ENCODE measurements at regions not wholly inside any gene's neighbourhood (a gene's known extent, or its start where the extent isn't known, plus 50 kb on each side); places are given as distances from the start of the nearest gene placed in this dataset.

GRCh38 chr18:29457316-29457889 lies 1280.5 kb upstream of the CDH2 start:
- Histone ChIP-seq H3K4me1 (ENCODE audit: insufficient read depth, low read length) (no peaks in the 10 kb centered on the region), H4K20me1 (ENCODE audit: insufficient read depth, low read length) (no peaks in the 10 kb centered on the region), H3K27me3 (ENCODE audit: control insufficient read depth in 1 of 2, insufficient read depth in 2 of 2, low read length in 2 of 2) (no peaks in the 10 kb centered on the region), H3K9me3 (ENCODE audit: low read length) (no peaks in the 10 kb centered on the region), H2AFZ (ENCODE audit: low read length) (no peak overlapping the region), H3K36me3 (replicated peaks in 1 of 2; ENCODE audit: control insufficient read depth in 1 of 2, insufficient read depth in 2 of 2, low read length in 2 of 2) (no peaks in the 10 kb centered on the region), H3K4me3 (replicated peaks in 1 of 3; ENCODE audit: insufficient read depth in 1 of 3, low read depth in 2 of 3, low read length in 3 of 3) (no peak overlapping the region), H3K9ac (ENCODE audit: insufficient read depth, low read depth, low read length) (no peak overlapping the region), H3K79me2 (ENCODE audit: insufficient read depth, low read length) (no peaks in the 10 kb centered on the region), H3K4me2 (ENCODE audit: low read depth, low read length) (no peak overlapping the region), H3K27ac (ENCODE audit: extremely low read length, insufficient read depth, low read length) (no peak overlapping the region)
- DNase-seq (ENCODE audit: low spot score), result no peak
- ATAC-seq, result no peak
- ChIA-PET CTCF (ENCODE audit: low intra/inter-chr PET ratio, low total read pairs) (no interaction called here), POLR2A (no interaction called here)
- BruUV-seq (replicated peaks), result no TSS peak
- FAIRE-seq, result no peak
- no peak for TF ChIP-seq ZNF768 (CRISPR knock-in tag; IDR thresholded peaks at IDR 0.05)
- TF ChIP-seq ADNP (CRISPR knock-in tag; IDR thresholded peaks at IDR 0.05), result no peak
- TF ChIP-seq ZNF746 (CRISPR knock-in tag; IDR thresholded peaks at IDR 0.05), result no peak
- no peak for TF ChIP-seq NRL (CRISPR knock-in tag; IDR thresholded peaks at IDR 0.05; ENCODE audit: borderline replicate concordance)
- TF ChIP-seq ZHX1 (CRISPR knock-in tag; IDR thresholded peaks at IDR 0.05; ENCODE audit: low read depth), result no peak
- intact Hi-C loops (cut with micrococcal nuclease; ENCODE audit: unreplicated experiment), result no loop called here
- 17% methylated on average over 4 of the region's 4 CpGs for WGBS (ENCODE audit: low lambda C conversion rate)
- in situ Hi-C loops (cut with HindIII; ENCODE audit: extremely low pct_ligation_motif_present, low pct_unique_long_range_greater_than_20kb), result no loop called here

GRCh38 chr18:29449424-29449823 lies 1272.5 kb upstream of the CDH2 start:
- Histone ChIP-seq H2AFZ (ENCODE audit: low read length) (no peak overlapping the region), H4K20me1 (ENCODE audit: insufficient read depth, low read length) (no peaks in the 10 kb centered on the region), H3K4me3 (replicated peaks in 1 of 3; ENCODE audit: insufficient read depth in 1 of 3, low read depth in 2 of 3, low read length in 3 of 3) (no peak overlapping the region), H3K9ac (ENCODE audit: insufficient read depth, low read depth, low read length) (no peak overlapping the region), H3K4me1 (ENCODE audit: insufficient read depth, low read length) (no peaks in the 10 kb centered on the region), H3K36me3 (replicated peaks in 1 of 2; ENCODE audit: control insufficient read depth in 1 of 2, insufficient read depth in 2 of 2, low read length in 2 of 2) (no peaks in the 10 kb centered on the region), H3K27ac (ENCODE audit: extremely low read length, insufficient read depth, low read length) (no peak overlapping the region), H3K9me3 (ENCODE audit: low read length) (no peaks in the 10 kb centered on the region), H3K27me3 (ENCODE audit: control insufficient read depth in 1 of 2, insufficient read depth in 2 of 2, low read length in 2 of 2) (no peaks in the 10 kb centered on the region), H3K4me2 (ENCODE audit: low read depth, low read length) (no peak overlapping the region), H3K79me2 (ENCODE audit: insufficient read depth, low read length) (no peaks in the 10 kb centered on the region)
- DNase-seq (ENCODE audit: low spot score), result no peak
- ChIA-PET CTCF (ENCODE audit: low intra/inter-chr PET ratio, low total read pairs) (no interaction called here), POLR2A (no interaction called here)
- intact Hi-C loops (cut with micrococcal nuclease; ENCODE audit: unreplicated experiment) (no loop called here), in situ Hi-C loops (cut with HindIII; ENCODE audit: extremely low pct_ligation_motif_present, low pct_unique_long_range_greater_than_20kb) (no loop called here)
- no peak for FAIRE-seq
- WGBS (ENCODE audit: low lambda C conversion rate), result 14% methylated on average over 3 of the region's 3 CpGs
- ATAC-seq, result no peak
- BruUV-seq (replicated peaks), result no TSS peak
- TF ChIP-seq ZNF335 (CRISPR knock-in tag; IDR thresholded peaks at IDR 0.05), result no peak
- TF ChIP-seq SP5 (CRISPR knock-in tag; IDR thresholded peaks at IDR 0.05; ENCODE audit: borderline replicate concordance, low read depth), result no peak
- TF ChIP-seq AFF4 (CRISPR knock-in tag; IDR thresholded peaks at IDR 0.05), result no peak
- no peak for TF ChIP-seq NFATC3 (CRISPR knock-in tag; IDR thresholded peaks at IDR 0.05)
- TF ChIP-seq ZNF710 (CRISPR knock-in tag; IDR thresholded peaks at IDR 0.05; ENCODE audit: borderline replicate concordance), result no peak
- no peak for TF ChIP-seq TSC22D2 (CRISPR knock-in tag; IDR thresholded peaks at IDR 0.05; ENCODE audit: borderline replicate concordance)
